ENCODE measurements at regions not wholly inside any gene's neighbourhood (a gene's known extent, or its start where the extent isn't known, plus 50 kb on each side); places are given as distances from the start of the nearest gene placed in this dataset.

- TF ChIP-seq TCF12 (IDR thresholded peaks at IDR 0.05; ENCODE audit: low read depth) = no peak
- TF ChIP-seq FOXM1 (IDR thresholded peaks at IDR 0.05; ENCODE audit: borderline replicate concordance, low read depth) = no peak
- TF ChIP-seq, protein P1, sequence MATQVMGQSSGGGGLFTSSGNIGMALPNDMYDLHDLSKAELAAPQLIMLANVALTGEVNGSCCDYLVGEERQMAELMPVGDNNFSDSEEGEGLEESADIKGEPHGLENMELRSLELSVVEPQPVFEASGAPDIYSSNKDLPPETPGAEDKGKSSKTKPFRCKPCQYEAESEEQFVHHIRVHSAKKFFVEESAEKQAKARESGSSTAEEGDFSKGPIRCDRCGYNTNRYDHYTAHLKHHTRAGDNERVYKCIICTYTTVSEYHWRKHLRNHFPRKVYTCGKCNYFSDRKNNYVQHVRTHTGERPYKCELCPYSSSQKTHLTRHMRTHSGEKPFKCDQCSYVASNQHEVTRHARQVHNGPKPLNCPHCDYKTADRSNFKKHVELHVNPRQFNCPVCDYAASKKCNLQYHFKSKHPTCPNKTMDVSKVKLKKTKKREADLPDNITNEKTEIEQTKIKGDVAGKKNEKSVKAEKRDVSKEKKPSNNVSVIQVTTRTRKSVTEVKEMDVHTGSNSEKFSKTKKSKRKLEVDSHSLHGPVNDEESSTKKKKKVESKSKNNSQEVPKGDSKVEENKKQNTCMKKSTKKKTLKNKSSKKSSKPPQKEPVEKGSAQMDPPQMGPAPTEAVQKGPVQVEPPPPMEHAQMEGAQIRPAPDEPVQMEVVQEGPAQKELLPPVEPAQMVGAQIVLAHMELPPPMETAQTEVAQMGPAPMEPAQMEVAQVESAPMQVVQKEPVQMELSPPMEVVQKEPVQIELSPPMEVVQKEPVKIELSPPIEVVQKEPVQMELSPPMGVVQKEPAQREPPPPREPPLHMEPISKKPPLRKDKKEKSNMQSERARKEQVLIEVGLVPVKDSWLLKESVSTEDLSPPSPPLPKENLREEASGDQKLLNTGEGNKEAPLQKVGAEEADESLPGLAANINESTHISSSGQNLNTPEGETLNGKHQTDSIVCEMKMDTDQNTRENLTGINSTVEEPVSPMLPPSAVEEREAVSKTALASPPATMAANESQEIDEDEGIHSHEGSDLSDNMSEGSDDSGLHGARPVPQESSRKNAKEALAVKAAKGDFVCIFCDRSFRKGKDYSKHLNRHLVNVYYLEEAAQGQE (IDR thresholded peaks at IDR 0.05; ENCODE audit: low read depth) = no peak
- no peak for TF ChIP-seq TEAD4 (IDR thresholded peaks at IDR 0.05)
- no peak for TF ChIP-seq CREB1 (IDR thresholded peaks at IDR 0.05; ENCODE audit: low read depth)
Observed at GRCh38 chr10:109037978-109038377, 885.3 kb downstream of the XPNPEP1 start.

GRCh38 chr10:109030581-109031210 is 892.6 kb downstream of the XPNPEP1 start:
- TF ChIP-seq CREB1 (IDR thresholded peaks at IDR 0.05; ENCODE audit: low read depth) (no peak), USF1 (IDR thresholded peaks at IDR 0.05) (no peak), TAF1 (IDR thresholded peaks at IDR 0.05; ENCODE audit: low read depth) (no peak), ZBTB7A (IDR thresholded peaks at IDR 0.05; ENCODE audit: low read depth) (no peak), RAD21 (IDR thresholded peaks at IDR 0.05; ENCODE audit: low read depth) (no peak), YY1 (IDR thresholded peaks at IDR 0.05; ENCODE audit: low read depth) (no peak), EGR1 (IDR thresholded peaks at IDR 0.05) (no peak), NFIC (IDR thresholded peaks at IDR 0.05) (no peak), FOXM1 (IDR thresholded peaks at IDR 0.05; ENCODE audit: borderline replicate concordance, low read depth) (no peak), CEBPB (IDR thresholded peaks at IDR 0.05) (no peak), EP300 (IDR thresholded peaks at IDR 0.05; ENCODE audit: borderline replicate concordance) (no peak), TEAD4 (IDR thresholded peaks at IDR 0.05) (no peak), TCF12 (IDR thresholded peaks at IDR 0.05; ENCODE audit: low read depth) (no peak)
- TF ChIP-seq, protein P1 (IDR thresholded peaks at IDR 0.05; ENCODE audit: low read depth) = no peak
- TF ChIP-seq, protein P2, sequence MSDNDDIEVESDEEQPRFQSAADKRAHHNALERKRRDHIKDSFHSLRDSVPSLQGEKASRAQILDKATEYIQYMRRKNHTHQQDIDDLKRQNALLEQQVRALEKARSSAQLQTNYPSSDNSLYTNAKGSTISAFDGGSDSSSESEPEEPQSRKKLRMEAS (IDR thresholded peaks at IDR 0.05) = no peak

DNA sequence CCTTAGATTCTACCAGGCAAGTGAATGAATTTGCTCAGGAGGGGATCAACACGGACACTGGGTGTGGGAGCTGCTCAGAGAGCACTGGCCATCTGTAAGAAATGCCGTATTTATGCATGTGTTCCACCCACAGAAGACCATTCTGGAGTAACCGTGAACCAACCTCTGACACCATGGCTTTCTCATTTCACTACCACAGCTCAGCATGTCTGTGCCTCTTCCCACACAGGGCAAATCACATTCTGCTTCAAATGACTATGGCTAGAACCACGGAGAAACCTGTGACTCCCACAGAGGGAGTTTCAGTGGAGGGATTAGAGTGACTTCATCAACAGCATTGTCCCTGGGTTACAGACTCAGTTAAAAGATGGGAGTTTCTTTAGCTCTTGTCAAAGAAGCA is 893.4 kb downstream of the XPNPEP1 start:
- TF ChIP-seq FOXM1 (IDR thresholded peaks at IDR 0.05; ENCODE audit: borderline replicate concordance, low read depth) (no peak), TAF1 (IDR thresholded peaks at IDR 0.05; ENCODE audit: low read depth) (no peak), TEAD4 (IDR thresholded peaks at IDR 0.05) (no peak)

DNA sequence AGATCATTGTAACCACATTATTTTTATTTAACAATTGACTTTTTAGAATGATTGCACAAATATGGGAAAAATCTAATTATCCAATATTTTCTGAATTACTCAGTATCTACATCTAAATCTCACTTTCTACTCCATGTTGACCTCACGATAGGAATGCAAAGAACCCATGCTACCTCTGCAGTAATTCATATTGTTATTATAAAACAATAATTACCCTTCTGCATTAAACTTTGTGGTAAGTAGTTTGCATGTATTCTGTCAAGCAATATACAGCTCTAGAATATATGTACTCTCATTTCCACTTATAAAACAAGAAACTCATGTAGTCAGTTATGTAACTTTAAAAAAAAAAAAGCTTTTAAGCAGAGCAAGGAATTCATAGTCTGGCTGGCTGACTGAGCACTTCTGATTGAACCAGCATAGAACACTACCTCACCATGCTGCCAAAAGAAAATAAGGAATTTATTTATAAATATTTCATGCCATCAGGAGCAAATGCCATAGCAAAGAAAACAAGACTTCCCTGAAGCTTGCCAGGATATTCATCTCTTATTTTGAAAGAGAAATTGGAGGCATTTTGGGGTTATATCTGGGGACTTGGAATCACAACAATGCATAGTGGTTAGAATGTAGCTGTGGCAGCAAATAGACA is 895.7 kb downstream of the XPNPEP1 start:
- TF ChIP-seq, protein P2 (IDR thresholded peaks at IDR 0.05) = no peak
- TF ChIP-seq CEBPB (IDR thresholded peaks at IDR 0.05) (no peak), EP300 (IDR thresholded peaks at IDR 0.05; ENCODE audit: borderline replicate concordance) (no peak), TCF12 (IDR thresholded peaks at IDR 0.05; ENCODE audit: low read depth) (no peak), USF1 (IDR thresholded peaks at IDR 0.05) (no peak), YY1 (IDR thresholded peaks at IDR 0.05; ENCODE audit: low read depth) (no peak), CREB1 (IDR thresholded peaks at IDR 0.05; ENCODE audit: low read depth) (no peak), TEAD4 (IDR thresholded peaks at IDR 0.05) (no peak), NFIC (IDR thresholded peaks at IDR 0.05) (no peak), RAD21 (IDR thresholded peaks at IDR 0.05; ENCODE audit: low read depth) (no peak), EGR1 (IDR thresholded peaks at IDR 0.05) (no peak), TAF1 (IDR thresholded peaks at IDR 0.05; ENCODE audit: low read depth) (no peak), ZBTB7A (IDR thresholded peaks at IDR 0.05; ENCODE audit: low read depth) (no peak), FOXM1 (IDR thresholded peaks at IDR 0.05; ENCODE audit: borderline replicate concordance, low read depth) (no peak)
- TF ChIP-seq, protein P1 (IDR thresholded peaks at IDR 0.05; ENCODE audit: low read depth) = no peak

Data from Ishikawa (cell line).